Chondrocyte (in vitro differentiated cells): ENCODE measurements at regions not wholly inside any gene's neighbourhood (a gene's known extent, or its start where the extent isn't known, plus 50 kb on each side); places are given as distances from the start of the nearest gene placed in this dataset.

ENCODE experiments used
- DNase-seq: peaks from one replicate; pipeline ENCODE4 v3.0.0; 2021; ENCODE audit warnings: mixed read lengths, low spot score
- H3K27ac Mint-ChIP-seq: one replicate; pipeline ENCODE4 v1.8.0; 2021; ENCODE audit warnings: mild to moderate bottlenecking, moderate library complexity, mixed read lengths; ENCODE audit not compliant: unreplicated experiment
- H3K27me3 Mint-ChIP-seq: 2 replicates; pipeline ENCODE4 v1.8.0; 2021; ENCODE audit warnings: low read depth, mixed read lengths
- H3K36me3 Mint-ChIP-seq: 2 replicates; pipeline ENCODE4 v1.8.0; 2021; ENCODE audit warnings: low read depth, mixed read lengths
- H3K4me1 Mint-ChIP-seq: 2 replicates; pipeline ENCODE4 v1.8.0; 2021; ENCODE audit warnings: low read depth, mild to moderate bottlenecking, mixed read lengths
- H3K4me3 Mint-ChIP-seq: one replicate; pipeline ENCODE4 v1.8.0; 2021; ENCODE audit warnings: mild to moderate bottlenecking, moderate library complexity, mixed read lengths; ENCODE audit not compliant: unreplicated experiment
- H3K9me3 Mint-ChIP-seq: 2 replicates; pipeline ENCODE4 v1.8.0; 2021; ENCODE audit warnings: low read depth, mixed read lengths
- TF ChIP-seq, protein P1 (sequence below): fragments of 200-600 bp; sonication (generic); IDR thresholded peaks from 2 replicates; pipeline ENCODE4 v1.5.0; 2021; ENCODE audit warnings: antibody characterized with exemption, mild to moderate bottlenecking, moderate library complexity

DNA sequence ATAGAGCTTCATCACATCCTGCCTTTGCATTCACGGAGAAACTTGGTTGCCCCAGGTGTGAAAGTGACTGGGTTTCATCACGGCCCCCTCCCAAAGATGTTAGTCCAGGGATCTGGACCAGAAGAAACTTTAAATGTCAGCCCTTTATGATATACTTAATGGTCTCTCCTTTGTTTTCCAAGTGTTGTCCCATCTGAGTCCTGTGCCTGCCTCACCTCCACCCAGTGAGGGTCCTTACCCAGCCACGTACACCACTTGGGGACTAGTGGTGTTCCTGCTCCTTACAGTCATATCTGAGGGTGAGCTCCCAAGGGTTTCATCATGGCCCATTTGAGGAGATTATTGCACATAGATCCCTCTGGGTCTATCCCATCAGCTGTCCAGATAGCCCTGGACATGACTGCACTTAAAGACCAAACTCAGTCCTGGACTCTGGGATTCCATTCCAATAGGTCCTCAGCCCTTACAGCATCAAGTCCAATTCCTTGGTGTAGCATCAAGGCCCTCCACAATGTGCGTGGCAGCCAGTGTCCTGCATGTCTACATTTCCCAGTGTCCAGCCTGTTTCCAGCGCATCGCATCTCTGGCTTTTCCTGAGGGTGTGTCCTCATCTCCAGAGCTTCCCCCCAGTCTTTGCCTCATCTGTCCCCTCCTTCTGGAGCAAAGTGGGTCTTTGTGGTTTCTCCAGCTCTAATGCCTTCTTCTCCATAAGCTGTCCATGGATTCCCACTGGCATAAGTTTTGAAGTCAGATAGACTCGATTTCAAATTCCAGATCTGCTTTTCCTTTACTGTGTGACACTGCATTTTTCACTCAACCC lies 351.6 kb downstream of the MYCN start:
- DNase-seq: no peak
- TF ChIP-seq, protein P1, sequence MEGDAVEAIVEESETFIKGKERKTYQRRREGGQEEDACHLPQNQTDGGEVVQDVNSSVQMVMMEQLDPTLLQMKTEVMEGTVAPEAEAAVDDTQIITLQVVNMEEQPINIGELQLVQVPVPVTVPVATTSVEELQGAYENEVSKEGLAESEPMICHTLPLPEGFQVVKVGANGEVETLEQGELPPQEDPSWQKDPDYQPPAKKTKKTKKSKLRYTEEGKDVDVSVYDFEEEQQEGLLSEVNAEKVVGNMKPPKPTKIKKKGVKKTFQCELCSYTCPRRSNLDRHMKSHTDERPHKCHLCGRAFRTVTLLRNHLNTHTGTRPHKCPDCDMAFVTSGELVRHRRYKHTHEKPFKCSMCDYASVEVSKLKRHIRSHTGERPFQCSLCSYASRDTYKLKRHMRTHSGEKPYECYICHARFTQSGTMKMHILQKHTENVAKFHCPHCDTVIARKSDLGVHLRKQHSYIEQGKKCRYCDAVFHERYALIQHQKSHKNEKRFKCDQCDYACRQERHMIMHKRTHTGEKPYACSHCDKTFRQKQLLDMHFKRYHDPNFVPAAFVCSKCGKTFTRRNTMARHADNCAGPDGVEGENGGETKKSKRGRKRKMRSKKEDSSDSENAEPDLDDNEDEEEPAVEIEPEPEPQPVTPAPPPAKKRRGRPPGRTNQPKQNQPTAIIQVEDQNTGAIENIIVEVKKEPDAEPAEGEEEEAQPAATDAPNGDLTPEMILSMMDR: no peak
- no peaks in the 10 kb centered on the region for H3K36me3 Mint-ChIP-seq
- no peak overlapping the region for H3K4me3 Mint-ChIP-seq
- no peaks in the 10 kb centered on the region for H3K4me1 Mint-ChIP-seq
- H3K27ac Mint-ChIP-seq: no peak overlapping the region
- H3K9me3 Mint-ChIP-seq: no peaks in the 10 kb centered on the region
- peaks cover 26% of the 10 kb centered on the region for H3K27me3 Mint-ChIP-seq

DNA sequence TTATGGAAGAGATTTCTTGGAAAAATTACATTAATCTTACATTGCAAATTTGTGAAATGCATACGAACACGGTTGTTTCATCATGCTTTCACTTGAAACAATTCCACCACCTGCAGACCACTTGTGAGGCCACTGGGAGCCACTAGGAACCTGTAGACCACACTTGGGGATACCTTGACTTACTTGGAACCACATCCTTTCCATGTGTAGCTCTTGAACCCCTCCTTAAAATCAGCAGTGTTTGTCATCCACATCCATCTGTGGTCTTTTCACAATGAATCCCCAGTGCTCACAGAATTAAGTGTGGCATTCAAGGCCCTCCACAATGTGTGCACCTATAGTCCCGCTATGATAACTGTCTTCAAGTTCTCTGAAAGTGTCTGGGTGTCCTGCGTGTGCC lies 350.9 kb downstream of the MYCN start:
- no peaks in the 10 kb centered on the region for H3K4me1 Mint-ChIP-seq
- no peaks in the 10 kb centered on the region for H3K9me3 Mint-ChIP-seq
- no peak for DNase-seq
- peaks cover 24% of the 10 kb centered on the region for H3K27me3 Mint-ChIP-seq
- H3K27ac Mint-ChIP-seq: no peak overlapping the region
- H3K36me3 Mint-ChIP-seq: no peaks in the 10 kb centered on the region
- no peak overlapping the region for H3K4me3 Mint-ChIP-seq
- TF ChIP-seq, protein P1: no peak

DNA sequence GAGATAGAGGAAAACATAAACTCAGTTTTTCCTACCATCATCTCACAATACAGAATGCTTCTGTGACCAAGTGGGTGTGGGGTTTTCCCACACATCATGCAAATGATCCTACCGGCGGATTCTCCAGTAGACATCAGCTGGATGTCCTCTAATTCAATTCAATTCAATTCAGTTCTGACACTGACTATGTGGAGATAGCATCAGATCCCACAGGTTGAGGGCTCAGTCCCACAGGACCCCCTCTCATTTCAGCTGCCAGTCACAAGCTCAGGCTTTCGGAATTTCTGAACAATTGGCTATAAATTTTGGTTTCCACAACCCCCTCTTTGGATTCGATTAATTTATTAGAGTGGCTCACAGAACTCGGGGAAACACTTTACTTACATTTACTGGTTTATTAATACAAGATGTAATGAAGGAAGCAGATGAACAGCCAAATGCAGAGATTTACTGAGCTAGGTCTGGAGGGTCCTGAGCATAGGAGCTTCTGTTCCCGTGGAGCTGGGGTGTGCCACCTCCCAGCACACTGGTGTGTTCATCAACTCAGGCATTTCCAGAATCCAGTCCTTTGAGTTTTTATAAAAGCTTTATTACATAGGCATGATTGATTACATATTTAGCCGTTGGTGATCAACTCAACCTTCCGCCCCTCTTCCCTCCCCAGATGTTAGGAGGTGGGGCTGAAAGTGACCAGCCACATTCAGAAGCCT lies 350.1 kb downstream of the MYCN start:
- Mint-ChIP-seq H3K36me3 (no peaks in the 10 kb centered on the region), H3K4me1 (no peaks in the 10 kb centered on the region), H3K27ac (no peak overlapping the region), H3K4me3 (no peak overlapping the region), H3K27me3 (peaks cover 27% of the 10 kb centered on the region), H3K9me3 (no peaks in the 10 kb centered on the region)
- no peak for DNase-seq
- TF ChIP-seq, protein P1: no peak

DNA sequence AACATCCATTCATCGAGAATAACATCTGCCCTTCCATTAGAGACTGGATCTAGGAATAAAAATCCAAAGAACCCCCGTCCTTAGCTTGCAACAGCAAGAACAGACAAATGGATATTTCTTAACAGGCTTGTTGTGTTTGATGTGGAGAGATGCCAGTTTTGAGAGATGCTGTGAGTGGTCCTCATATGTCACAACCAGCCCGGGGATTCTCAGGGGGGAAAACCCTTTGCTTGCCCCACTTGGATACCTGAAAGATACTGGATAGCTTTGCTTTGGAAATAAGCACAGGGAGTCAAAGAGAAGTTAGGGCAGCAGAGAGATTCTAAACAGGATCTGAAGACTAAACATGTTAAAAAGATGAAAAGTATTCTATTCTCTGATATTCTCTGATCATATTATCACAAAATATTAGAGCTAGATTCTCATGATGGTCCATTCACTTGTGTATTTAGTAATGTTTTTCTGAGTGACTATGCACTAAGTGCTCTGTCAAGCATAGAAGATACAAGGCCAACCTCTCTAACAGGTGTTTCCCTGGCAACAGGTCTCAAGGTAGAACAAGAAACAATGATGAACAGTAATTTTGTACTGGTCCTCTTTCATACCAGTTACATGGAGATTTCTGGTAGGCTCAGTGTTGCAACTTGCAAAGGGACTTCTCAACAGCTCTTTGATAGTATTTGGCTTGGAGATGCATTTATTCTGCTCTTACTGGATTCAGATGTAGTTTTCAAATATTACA lies 348.2 kb downstream of the MYCN start:
- peaks cover 29% of the 10 kb centered on the region for H3K27me3 Mint-ChIP-seq
- H3K4me1 Mint-ChIP-seq: no peaks in the 10 kb centered on the region
- no peak overlapping the region for H3K4me3 Mint-ChIP-seq
- no peaks in the 10 kb centered on the region for H3K9me3 Mint-ChIP-seq
- TF ChIP-seq, protein P1: no peak
- H3K36me3 Mint-ChIP-seq: no peaks in the 10 kb centered on the region
- DNase-seq: no peak
- no peak overlapping the region for H3K27ac Mint-ChIP-seq

DNA sequence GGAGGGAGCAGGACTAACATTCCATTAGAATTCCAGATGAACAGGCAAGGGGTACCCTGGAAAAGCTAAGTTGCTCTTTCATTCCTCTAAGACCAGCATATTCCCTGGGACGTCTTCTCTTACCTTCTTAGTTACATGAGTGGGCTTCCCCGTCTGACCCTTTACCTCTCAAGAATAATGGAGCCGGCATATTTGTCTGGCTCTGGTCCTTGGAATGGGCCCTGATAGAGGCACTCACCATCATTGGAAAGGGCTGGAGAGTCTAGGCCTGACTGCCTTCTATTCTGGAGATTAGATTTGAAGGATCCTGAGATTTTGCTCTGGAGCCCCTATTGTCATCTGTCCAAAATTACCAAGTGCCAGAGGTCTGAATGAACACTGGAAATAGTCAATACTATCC lies 347.5 kb downstream of the MYCN start:
- Mint-ChIP-seq H3K27ac (no peak overlapping the region), H3K9me3 (no peaks in the 10 kb centered on the region), H3K4me3 (no peak overlapping the region), H3K27me3 (peaks cover 26% of the 10 kb centered on the region), H3K36me3 (no peaks in the 10 kb centered on the region), H3K4me1 (no peaks in the 10 kb centered on the region)
- TF ChIP-seq, protein P1: no peak
- DNase-seq: no peak
